Osteoblast (primary cell): ENCODE measurements at regions not wholly inside any gene's neighbourhood (a gene's known extent, or its start where the extent isn't known, plus 50 kb on each side); places are given as distances from the start of the nearest gene placed in this dataset.

ENCODE experiments used
- DNase-seq: peaks from one replicate; pipeline ENCODE4 v3.0.0; 2011; ENCODE audit warnings: low spot score, mixed read lengths; ENCODE audit not compliant: insufficient read length; ENCODE audit errors: missing footprints
- H2AFZ ChIP-seq: 2 replicates; pipeline ENCODE4 v1.6.0; 2011; ENCODE audit warnings: mild to moderate bottlenecking, low read length
- H3K27ac ChIP-seq: 2 replicates; pipeline ENCODE4 v1.5.1; 2011; ENCODE audit warnings: mild to moderate bottlenecking, low read depth, low read length, moderate library complexity
- H3K27me3 ChIP-seq: 2 replicates; pipeline ENCODE4 v1.6.0; 2012; ENCODE audit warnings: mild to moderate bottlenecking, control low read depth, inconsistent platforms, low read length, moderate library complexity; ENCODE audit not compliant: insufficient read depth
- H3K36me3 ChIP-seq: 2 replicates; pipeline ENCODE4 v1.5.1; 2011; ENCODE audit warnings: mild to moderate bottlenecking, low read length, control low read depth, moderate library complexity; ENCODE audit not compliant: insufficient read depth
- H3K4me1 ChIP-seq: 2 replicates; pipeline ENCODE4 v1.5.1; 2011; ENCODE audit warnings: mild to moderate bottlenecking, low read length, control low read depth, moderate library complexity; ENCODE audit not compliant: insufficient read depth
- H3K4me2 ChIP-seq: 2 replicates; pipeline ENCODE4 v1.6.0; 2011; ENCODE audit warnings: mild to moderate bottlenecking, low read length; ENCODE audit not compliant: insufficient read depth
- H3K4me3 ChIP-seq: fragments of 200-600 bp; sonication (generic); 3 replicates; pipeline ENCODE4 v1.5.1; 2012; ENCODE audit warnings: mild to moderate bottlenecking, low read length, inconsistent platforms; ENCODE audit not compliant: insufficient read depth
- H3K79me2 ChIP-seq: 2 replicates; pipeline ENCODE4 v1.6.0; 2012; ENCODE audit warnings: mild to moderate bottlenecking, low read length, control low read depth, inconsistent platforms; ENCODE audit not compliant: insufficient read depth
- H3K9me3 ChIP-seq: 2 replicates; pipeline ENCODE4 v1.5.1; 2011; ENCODE audit warnings: low read depth, low read length, control low read depth
- H4K20me1 ChIP-seq: 2 replicates; pipeline ENCODE4 v1.6.0; 2012; ENCODE audit warnings: mild to moderate bottlenecking, low read length, control low read depth; ENCODE audit not compliant: insufficient read depth
- CTCF ChIP-seq: IDR thresholded peaks from 2 replicates; pipeline ENCODE4 v1.5.1; 2011; ENCODE audit warnings: mild to moderate bottlenecking, low read depth, low read length, moderate library complexity; ENCODE audit errors: extremely low read depth

GRCh38 chr10:8969853-8970252 lies 915.4 kb downstream of the GATA3 start:
- Histone ChIP-seq H3K4me1 (no peaks in the 10 kb centered on the region), H3K79me2 (no peaks in the 10 kb centered on the region), H3K9me3 (no peaks in the 10 kb centered on the region), H2AFZ (no peak overlapping the region), H3K27ac (no peak overlapping the region), H3K27me3 (no peaks in the 10 kb centered on the region), H3K36me3 (no peaks in the 10 kb centered on the region), H3K4me3 (no peak overlapping the region), H3K4me2 (no peak overlapping the region), H4K20me1 (no peaks in the 10 kb centered on the region)
- TF ChIP-seq CTCF: no peak
- DNase-seq: no peak

GRCh38 chr10:8975535-8975934 lies 921.0 kb downstream of the GATA3 start:
- H3K4me1 ChIP-seq: no peaks in the 10 kb centered on the region
- no peaks in the 10 kb centered on the region for H3K27me3 ChIP-seq
- no peak overlapping the region for H3K4me3 ChIP-seq
- no peaks in the 10 kb centered on the region for H3K36me3 ChIP-seq
- DNase-seq: no peak
- H3K9me3 ChIP-seq: no peaks in the 10 kb centered on the region
- H3K79me2 ChIP-seq: no peaks in the 10 kb centered on the region
- H3K4me2 ChIP-seq: no peak overlapping the region
- no peak overlapping the region for H2AFZ ChIP-seq
- no peaks in the 10 kb centered on the region for H4K20me1 ChIP-seq
- H3K27ac ChIP-seq: no peak overlapping the region
- TF ChIP-seq CTCF: no peak

- Histone ChIP-seq H3K27ac (no peak overlapping the region), H2AFZ (no peak overlapping the region), H3K79me2 (no peaks in the 10 kb centered on the region), H3K36me3 (no peaks in the 10 kb centered on the region), H3K9me3 (no peaks in the 10 kb centered on the region), H3K4me3 (no peak overlapping the region), H3K27me3 (no peaks in the 10 kb centered on the region), H3K4me2 (no peak overlapping the region), H4K20me1 (no peaks in the 10 kb centered on the region), H3K4me1 (no peaks in the 10 kb centered on the region)
- TF ChIP-seq CTCF: no peak
- DNase-seq: no peak
These were observed 923.6 kb downstream of the GATA3 start for GRCh38 chr10:8978100-8978499.

- Histone ChIP-seq H3K4me2 (no peak overlapping the region), H3K36me3 (no peaks in the 10 kb centered on the region), H3K27ac (no peak overlapping the region), H3K9me3 (no peaks in the 10 kb centered on the region), H4K20me1 (no peaks in the 10 kb centered on the region), H2AFZ (no peak overlapping the region), H3K4me1 (no peaks in the 10 kb centered on the region), H3K4me3 (no peak overlapping the region), H3K27me3 (no peaks in the 10 kb centered on the region), H3K79me2 (no peaks in the 10 kb centered on the region)
- no peak for DNase-seq
- no peak for TF ChIP-seq CTCF
These were observed 925.5 kb downstream of the GATA3 start for GRCh38 chr10:8979976-8980375.
